ENCODE measurements at regions not wholly inside any gene's neighbourhood (a gene's known extent, or its start where the extent isn't known, plus 50 kb on each side); places are given as distances from the start of the nearest gene placed in this dataset.
"Not testable (repeated sequence)": the region's sequence is repeated elsewhere in the genome, so short reads cannot be mapped to it uniquely, and the experiment has no call there.

GRCh38 chr19:28538579-28538978, 674.4 kb downstream of the UQCRFS1 start:
- not testable (repeated sequence) for TF ChIP-seq CTCF, POLR2A (IDR thresholded peaks at IDR 0.05)
